Type B pancreatic cell (in vitro differentiated cells): ENCODE measurements at regions not wholly inside any gene's neighbourhood (a gene's known extent, or its start where the extent isn't known, plus 50 kb on each side); places are given as distances from the start of the nearest gene placed in this dataset.

Experiments used
- DNase-seq: peaks from one replicate; pipeline ENCODE4 v3.0.0; 2021; ENCODE audit warnings: mixed read lengths; ENCODE audit not compliant: unreplicated experiment; ENCODE audit errors: extremely low spot score
- H3K27ac Mint-ChIP-seq: 2 replicates; pipeline ENCODE4 v1.8.0; 2021; ENCODE audit warnings: mild to moderate bottlenecking, mixed read lengths
- H3K27me3 Mint-ChIP-seq: 2 replicates; pipeline ENCODE4 v1.8.0; 2021; ENCODE audit warnings: mixed read lengths
- H3K36me3 Mint-ChIP-seq: 2 replicates; pipeline ENCODE4 v1.8.0; 2021; ENCODE audit warnings: mixed read lengths
- H3K4me1 Mint-ChIP-seq: one replicate; pipeline ENCODE4 v1.8.0; 2021; ENCODE audit warnings: mixed read lengths; ENCODE audit not compliant: unreplicated experiment
- H3K4me3 Mint-ChIP-seq: 2 replicates; pipeline ENCODE4 v1.8.0; 2021; ENCODE audit warnings: mild to moderate bottlenecking, mixed read lengths
- H3K9me3 Mint-ChIP-seq: 2 replicates; pipeline ENCODE4 v1.8.0; 2021; ENCODE audit warnings: mixed read lengths
- CTCF ChIP-seq: fragments of 200-600 bp; sonication (generic); conservative IDR thresholded peaks from 2 replicates; pipeline ENCODE4 v1.5.0; 2021; ENCODE audit warnings: antibody characterized with exemption, mild to moderate bottlenecking

GRCh38 chr2:175468431-175469098 lies 287.1 kb upstream of the ATP5MC3 start:
- TF ChIP-seq CTCF: no peak
- no peak for DNase-seq
- Mint-ChIP-seq H3K27me3 (no peaks in the 10 kb centered on the region), H3K4me1 (peaks cover 8% of the 10 kb centered on the region), H3K27ac (no peak overlapping the region), H3K4me3 (no peak overlapping the region), H3K36me3 (no peaks in the 10 kb centered on the region), H3K9me3 (no peaks in the 10 kb centered on the region)

GRCh38 chr2:175465101-175465500 lies 283.6 kb upstream of the ATP5MC3 start:
- Mint-ChIP-seq H3K36me3 (no peaks in the 10 kb centered on the region), H3K27me3 (no peaks in the 10 kb centered on the region), H3K4me1 (peaks cover 14% of the 10 kb centered on the region), H3K4me3 (no peak overlapping the region), H3K27ac (no peak overlapping the region), H3K9me3 (peaks cover 11% of the 10 kb centered on the region)
- TF ChIP-seq CTCF: no peak
- DNase-seq: no peak

GRCh38 chr2:175464311-175464670 lies 282.8 kb upstream of the ATP5MC3 start:
- Mint-ChIP-seq H3K36me3 (no peaks in the 10 kb centered on the region), H3K4me3 (no peak overlapping the region), H3K4me1 (peaks cover 14% of the 10 kb centered on the region), H3K9me3 (peaks cover 16% of the 10 kb centered on the region), H3K27me3 (no peaks in the 10 kb centered on the region), H3K27ac (no peak overlapping the region)
- DNase-seq: no peak
- TF ChIP-seq CTCF: no peak

- Mint-ChIP-seq H3K4me3 (no peak overlapping the region), H3K9me3 (peaks cover 16% of the 10 kb centered on the region), H3K4me1 (peaks cover 9% of the 10 kb centered on the region), H3K27ac (no peak overlapping the region), H3K27me3 (no peaks in the 10 kb centered on the region), H3K36me3 (no peaks in the 10 kb centered on the region)
- TF ChIP-seq CTCF: no peak
- no peak for DNase-seq
These were observed 282.2 kb upstream of the ATP5MC3 start for GRCh38 chr2:175463589-175464310.

- peaks cover 16% of the 10 kb centered on the region for H3K9me3 Mint-ChIP-seq
- H3K36me3 Mint-ChIP-seq: no peaks in the 10 kb centered on the region
- H3K27ac Mint-ChIP-seq: no peak overlapping the region
- H3K27me3 Mint-ChIP-seq: no peaks in the 10 kb centered on the region
- H3K4me1 Mint-ChIP-seq: peaks cover 6% of the 10 kb centered on the region
- no peak for DNase-seq
- no peak for TF ChIP-seq CTCF
- H3K4me3 Mint-ChIP-seq: no peak overlapping the region
These were observed 281.7 kb upstream of the ATP5MC3 start for GRCh38 chr2:175463169-175463568.
